GM18867 (cell line): ENCODE measurements at regions not wholly inside any gene's neighbourhood (a gene's known extent, or its start where the extent isn't known, plus 50 kb on each side); places are given as distances from the start of the nearest gene placed in this dataset.
"Not testable (repeated sequence)": the region's sequence is repeated elsewhere in the genome, so short reads cannot be mapped to it uniquely, and the experiment has no call there.

ENCODE experiments used
- ATAC-seq: cut with Tn5 transposase; IDR thresholded peaks from one replicate; pipeline ENCODE4 v1.9.1; 2021; ENCODE audit warnings: mild to moderate bottlenecking, moderate library complexity; ENCODE audit not compliant: unreplicated experiment

DNA sequence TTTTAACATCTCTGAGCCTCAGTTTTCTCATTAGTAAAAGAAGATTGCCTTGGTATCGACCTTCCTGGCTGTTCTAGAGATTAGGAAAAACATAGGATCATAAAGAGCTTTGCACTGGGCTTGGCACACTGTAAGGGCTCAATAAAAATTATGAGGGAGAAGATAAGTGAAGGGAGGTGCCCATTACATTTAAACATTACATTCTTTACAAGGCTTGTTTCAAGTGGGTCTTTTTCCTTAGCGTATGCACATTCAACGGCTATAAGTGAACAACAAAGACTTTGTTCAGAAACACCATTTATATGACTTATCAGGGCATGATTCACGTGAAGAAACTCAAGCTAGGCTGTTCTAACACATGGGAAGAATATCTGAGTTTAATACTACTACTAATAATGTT lies 351.9 kb upstream of the NPVF start:
- ATAC-seq = no peak

DNA sequence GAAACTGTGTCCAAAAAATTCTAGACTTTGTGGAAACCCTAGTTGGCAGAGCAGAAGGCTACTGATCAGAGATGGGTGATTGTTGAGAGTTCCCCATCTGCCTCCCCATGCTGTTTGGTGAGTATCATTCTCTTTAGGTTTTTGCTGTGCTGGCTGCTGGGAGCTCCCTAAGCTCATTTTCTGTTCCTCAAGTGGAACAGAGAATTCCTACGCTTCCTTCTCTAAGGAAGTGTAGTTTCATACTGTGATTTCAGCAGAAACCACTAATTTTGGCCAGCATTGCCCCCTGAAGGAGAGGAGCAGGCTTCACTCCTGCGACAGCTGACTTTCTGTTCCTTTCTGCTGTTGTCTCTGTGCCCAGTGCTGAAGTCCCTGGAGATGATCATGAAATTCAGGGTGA lies 355.3 kb upstream of the NPVF start:
- ATAC-seq = no peak

DNA sequence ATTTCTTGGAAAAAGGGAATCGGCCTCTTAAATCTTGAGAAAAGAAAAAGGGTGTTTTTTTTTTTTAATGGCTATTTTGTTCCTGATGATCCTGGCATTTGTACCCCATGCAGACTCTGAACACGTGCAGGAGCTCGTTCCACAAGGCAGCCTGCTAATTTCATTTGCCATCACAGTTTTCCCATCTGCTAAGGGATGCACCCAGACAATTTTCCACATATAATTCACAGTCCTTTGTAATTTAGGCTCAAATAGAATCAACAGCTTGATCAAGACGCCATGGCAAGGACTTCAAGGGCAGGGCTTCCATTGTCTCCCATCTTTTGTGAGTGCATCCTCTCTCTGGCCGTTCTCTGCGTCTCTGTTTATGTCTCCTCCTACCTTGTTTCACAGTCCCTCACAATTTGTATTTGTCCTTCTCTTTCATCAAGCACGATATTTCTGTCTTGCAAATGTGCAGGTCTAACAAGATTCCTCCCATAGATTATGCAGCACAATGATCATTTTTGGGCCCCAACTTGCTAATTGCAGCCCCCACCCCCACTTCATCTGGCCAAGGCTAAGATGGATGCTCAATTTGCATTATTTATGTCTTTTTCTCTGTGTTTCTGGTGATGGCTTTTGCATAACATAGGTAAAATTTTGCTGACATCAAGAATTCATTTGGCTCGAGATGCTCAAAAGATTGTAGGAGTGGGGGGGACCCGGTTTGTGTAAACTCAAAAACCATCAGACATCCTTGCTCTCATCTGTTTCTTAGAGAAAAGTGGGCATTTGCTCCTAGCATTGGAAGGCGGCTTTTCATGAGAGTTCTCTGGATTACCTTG lies 356.0 kb upstream of the NPVF start:
- ATAC-seq = no peak

DNA sequence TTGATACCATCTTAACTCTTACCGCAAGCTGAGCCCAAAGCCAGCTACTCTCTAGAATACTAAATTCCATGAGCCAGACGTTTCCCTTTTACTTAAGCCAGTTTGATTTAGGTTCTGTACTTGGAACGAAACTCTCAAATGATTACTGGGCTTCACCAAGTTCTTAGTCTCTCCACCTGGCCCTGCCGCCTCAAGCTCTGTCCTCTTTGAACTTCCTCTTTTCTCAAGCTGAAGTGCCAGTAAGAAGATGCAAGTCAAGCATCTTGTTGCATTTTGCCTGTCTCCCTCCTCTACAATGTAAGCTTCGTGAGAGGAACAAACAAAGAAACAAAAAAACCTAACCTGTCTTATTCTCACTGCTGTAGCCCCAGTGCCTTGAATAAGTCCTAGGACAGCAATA lies 358.2 kb upstream of the NPVF start:
- no peak for ATAC-seq

DNA sequence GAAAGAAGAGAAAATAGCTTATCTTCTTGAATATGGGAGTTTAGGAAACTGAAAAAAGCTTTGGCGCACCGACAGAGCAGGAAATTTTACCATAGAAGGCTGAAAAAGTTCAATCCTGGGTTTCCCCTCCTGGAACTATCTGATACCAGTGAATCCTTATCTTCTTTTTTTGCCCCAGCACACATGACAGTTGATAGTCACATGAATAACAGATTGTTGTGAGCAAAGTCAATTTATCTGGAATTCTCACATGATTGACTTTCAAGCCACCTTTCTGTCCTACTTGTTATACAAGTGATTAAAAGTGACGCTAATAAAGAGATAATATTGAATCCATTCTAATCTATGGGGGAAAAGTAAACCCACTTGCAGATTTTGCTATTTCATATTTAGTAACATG lies 365.8 kb upstream of the NPVF start:
- no peak for ATAC-seq

DNA sequence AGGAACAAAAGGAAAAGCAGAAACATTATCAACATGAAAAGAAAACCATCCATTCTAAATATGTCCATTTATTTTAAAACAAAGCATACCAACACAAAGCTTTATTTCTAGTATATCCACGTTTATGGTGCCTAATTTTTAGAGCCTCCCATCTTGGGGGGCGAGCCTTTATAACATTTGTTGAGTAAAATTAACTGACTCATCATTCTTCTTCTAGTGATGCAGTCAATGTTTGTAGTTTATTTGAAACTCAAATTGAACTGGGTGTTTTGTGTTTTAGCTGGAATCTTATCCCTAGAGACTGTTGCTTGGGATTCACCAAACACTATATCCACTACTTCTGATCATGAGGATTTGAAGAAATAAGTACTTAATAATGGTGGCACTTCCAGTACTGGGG lies 366.4 kb upstream of the NPVF start:
- ATAC-seq = no peak

DNA sequence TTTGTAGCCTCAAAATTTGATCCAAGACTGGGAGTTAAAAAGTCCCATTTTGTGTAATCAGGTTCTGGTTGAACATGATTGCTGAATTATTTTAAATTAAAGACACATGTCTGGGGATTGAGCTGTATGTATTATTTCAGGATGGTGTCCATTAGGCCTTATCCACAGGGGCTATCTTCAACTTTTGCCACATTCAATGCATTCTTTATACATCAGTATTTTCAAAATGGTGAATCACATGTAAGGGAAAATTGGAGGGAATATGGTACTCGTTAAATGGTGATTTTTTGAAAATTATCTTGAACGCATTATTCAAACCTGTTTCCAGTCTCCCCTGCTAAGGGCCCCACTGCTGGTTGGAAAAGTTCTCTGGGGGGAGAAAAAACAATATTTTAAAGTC lies 367.7 kb upstream of the NPVF start:
- no peak for ATAC-seq

DNA sequence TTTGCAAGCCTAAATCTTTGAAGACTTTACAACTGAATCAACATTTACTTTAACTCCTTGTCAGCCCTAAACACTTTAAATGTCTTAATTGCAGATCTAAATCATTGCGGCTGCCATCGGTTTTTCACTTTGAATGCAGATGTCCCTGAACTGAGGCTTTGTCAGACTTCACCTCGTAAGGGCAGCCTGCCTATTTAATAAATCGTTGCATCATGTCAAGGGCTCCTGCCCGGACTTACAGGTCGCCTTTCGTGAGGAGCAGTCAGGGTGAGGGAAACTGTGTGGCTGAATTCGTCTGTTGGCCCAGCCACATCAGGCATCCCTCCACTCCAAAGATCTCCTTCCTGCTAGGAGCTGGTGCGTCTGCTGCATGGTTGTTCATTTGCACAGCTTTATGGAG lies 368.2 kb upstream of the NPVF start:
- no peak for ATAC-seq

DNA sequence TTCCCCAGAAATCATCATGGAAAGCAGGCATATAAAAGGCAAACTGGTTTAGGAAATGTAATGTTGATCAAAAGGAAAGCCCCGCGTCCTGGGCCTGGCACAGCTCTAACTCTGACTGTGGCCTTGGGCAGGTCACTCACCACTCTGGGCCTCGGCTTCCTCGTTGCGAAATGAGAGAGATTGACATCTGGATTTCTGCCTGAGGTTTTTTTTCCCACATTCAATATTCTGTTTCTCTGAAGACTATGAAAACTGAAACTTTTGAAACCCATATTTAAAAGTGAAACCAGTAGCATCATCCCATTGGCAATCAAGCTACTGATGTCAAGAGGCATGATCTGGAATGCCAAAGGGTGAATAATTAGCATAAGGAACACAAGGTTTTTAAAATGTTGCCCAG lies 369.7 kb upstream of the NPVF start:
- no peak for ATAC-seq

DNA sequence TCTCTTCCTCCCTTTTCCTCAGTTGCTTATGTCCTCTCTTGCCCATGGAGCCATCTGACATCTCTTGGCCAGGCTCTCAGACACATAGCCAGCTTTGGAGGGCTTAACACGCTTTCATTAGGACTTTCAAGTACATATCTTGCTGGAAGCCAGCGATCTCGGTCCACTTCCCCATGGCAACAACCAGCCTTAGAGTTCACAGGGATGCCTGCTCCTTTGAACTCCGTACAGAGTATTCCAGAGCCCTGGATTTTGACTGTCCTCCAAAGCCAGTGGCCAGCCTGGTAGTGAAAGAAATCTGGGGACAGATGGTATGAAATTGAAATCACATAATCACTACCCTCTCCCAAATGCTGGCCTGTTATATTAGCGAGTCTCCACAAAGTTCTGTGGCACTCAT lies 370.5 kb upstream of the NPVF start:
- ATAC-seq = no peak

DNA sequence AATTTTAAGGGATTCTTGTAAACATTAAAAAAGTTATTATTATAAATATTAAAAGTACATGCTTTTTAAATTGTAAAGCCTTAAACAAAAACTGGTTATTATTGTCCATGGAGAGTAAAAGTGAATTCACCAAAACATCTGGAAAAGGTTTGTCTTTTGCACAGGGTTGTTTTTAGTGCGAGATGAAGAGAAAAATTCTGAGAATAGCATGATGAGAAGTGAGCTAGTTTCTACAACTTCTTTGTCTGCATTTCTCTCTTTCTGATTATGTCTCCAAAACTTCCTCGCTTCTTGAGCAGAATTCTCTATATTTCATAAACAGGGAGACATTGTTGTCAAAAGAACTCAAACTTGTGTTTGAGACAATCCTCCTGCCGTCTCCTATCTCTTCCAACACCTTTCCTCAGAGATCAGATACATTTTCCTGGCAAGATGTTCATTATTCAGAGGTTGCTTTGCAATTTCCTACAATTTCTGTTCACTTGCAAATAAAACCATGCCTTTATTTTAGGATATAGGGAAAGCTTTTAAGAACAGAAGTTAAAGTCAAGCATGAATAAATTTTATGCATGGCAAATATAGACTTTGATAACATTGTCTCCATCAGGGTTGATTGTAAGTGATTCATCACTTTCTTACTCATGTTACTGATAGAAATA lies 372.1 kb upstream of the NPVF start:
- ATAC-seq = no peak

DNA sequence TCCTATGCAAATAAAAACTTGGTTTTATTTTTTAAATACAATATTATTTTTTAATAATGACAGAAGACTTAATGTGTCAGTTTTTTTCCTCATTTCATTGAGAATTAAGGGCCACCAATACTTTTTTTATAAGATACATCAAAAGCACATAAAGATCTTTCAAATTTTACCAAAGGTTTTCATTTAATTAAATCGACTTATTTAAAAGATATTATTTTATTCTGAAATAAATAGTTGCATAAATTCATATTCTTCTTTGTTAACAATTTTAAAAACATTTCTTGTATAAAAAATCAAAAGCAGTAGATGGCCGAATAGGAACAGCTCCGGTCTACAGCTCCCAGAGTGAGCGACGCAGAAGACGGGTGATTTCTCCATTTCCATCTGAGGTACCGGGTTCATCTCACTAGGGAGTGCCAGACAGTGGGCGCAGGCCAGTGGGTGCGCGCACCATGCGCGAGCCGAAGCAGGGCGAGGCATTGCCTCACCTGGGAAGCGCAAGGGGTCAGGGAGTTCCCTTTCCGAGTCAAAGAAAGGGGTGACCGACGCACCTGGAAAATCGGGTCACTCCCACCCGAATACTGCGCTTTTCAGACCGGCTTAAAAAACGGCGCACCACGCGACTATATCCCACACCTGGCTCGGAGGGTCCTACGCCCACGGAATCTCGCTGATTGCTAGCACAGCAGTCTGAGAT lies 374.6 kb upstream of the NPVF start:
- not testable (repeated sequence) for ATAC-seq

DNA sequence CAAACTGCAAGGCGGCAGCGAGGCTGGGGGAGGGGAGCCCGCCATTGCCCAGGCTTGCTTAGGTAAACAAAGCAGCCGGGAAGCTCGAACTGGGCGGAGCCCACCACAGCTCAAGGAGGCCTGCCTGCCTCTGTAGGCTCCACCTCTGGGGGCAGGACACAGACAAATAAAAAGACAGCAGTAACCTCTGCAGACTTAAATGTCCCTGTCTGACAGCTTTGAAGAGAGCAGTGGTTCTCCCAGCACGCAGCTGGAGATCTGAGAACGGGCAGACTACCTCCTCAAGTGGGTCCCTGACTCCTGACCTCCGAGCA lies 375.1 kb upstream of the NPVF start:
- not testable (repeated sequence) for ATAC-seq

DNA sequence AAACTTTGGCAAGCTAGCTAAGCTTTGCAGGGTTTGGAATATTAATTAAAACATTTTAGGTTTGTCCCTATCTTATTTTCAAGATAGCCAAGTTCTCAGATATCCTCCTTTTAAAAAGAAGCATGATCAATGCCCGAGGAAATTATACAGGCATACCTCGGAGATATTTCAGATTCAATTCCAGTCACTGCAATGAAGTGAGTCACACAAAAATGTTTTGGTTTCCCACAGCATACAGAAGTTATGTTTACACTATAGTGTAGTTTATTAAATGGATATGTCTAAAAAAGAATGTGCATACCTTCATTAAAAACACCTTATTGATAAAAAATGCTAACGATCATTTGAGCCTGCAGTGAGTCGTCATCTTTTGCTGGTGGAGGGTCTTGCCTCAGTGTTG lies 382.9 kb upstream of the NPVF start:
- ATAC-seq = no peak

DNA sequence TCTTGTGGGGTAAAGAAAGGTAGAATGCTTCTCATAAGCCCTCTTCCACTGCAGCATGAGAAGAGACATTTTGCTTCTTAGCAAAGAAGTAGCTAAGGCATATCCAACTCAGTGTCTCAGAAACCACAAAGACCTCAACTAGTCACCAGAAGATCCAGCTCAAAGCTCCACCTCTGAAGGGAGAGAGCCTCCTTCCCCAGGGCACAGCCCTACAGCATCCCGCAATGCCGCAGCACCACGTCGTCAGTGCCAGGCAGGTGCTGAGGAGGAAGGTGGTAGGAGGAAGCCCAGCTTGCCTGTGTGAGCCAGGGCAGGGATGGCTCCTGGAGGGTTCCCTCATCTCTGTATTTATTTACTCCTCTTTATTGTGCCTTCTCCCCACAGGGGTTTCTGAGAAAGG lies 385.6 kb upstream of the NPVF start:
- ATAC-seq = no peak

DNA sequence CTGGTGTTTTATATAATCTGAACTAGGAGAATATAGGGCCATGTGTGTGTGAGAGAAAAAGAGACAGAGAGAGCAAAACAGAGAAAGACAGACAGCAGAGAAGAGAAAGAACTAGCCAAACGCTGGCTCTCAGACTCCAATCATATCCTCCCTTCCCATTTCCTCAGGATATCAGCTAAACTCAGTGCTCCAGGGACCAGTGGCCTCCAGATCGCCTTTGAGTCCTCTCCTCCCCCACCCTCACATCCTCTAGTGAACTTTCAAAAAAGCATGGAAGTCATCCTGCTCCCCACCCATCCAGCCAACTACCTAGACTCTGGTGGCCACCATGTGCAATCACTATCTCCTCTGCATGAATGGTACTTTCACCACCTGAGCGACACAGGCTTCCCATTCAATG lies 386.1 kb upstream of the NPVF start:
- ATAC-seq = no peak

DNA sequence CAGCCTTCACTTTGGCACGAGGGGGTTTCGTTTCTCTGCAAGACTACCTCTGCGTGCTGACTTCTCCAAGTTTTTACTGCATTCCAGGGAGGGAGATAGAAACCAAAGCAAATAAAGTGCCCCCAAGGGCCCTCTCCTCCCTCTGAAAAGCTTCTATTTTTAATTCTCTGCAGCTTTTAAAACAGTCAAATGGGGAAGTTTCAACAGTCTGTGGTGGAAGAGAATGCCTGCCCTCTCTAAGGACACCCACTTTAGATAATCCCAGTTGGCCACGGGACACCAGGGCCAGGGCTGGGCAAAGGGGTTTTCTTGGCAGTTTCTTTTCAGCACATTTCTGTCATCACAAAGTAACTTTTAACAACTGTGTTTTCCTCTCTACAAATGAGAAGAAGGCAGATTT lies 386.7 kb upstream of the NPVF start:
- ATAC-seq = no peak

DNA sequence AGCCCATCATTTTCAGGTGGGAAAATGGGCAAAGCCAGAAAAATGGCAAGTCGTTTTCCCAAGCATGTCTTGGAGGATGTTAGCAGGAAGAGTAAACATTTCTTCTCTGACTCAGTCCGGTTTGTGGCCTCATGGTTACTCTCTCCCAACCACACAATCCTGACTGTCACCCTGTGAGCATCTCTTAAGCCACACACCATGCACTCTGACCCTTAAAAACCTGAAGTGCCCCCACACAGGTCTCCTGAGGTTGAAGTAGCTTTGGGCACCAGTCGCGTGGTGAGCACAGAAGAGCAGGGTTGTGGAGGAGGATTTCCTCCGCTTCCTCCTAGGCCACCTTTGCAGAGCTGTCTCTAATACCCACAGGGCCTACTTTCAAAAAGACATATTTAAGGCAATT lies 387.3 kb upstream of the NPVF start:
- no peak for ATAC-seq

DNA sequence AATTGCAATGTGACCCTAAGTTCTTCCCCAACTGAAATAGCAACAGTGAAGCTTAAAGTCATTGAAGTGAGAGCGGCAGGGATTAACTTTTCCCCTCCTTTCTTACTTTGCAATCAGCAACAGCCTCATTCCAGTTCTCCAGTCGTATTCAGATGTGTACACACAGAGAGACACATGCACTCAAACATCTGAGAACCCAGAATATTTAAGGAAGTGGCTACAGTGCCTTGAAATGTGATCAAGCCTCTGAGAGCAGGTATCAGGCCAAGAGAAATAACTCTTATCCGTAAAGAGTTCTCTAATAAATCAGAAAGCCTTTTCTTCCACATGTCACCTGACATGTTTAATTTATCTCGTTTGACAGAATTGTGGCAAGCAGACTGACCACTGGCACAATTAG lies 388.9 kb upstream of the NPVF start:
- no peak for ATAC-seq

DNA sequence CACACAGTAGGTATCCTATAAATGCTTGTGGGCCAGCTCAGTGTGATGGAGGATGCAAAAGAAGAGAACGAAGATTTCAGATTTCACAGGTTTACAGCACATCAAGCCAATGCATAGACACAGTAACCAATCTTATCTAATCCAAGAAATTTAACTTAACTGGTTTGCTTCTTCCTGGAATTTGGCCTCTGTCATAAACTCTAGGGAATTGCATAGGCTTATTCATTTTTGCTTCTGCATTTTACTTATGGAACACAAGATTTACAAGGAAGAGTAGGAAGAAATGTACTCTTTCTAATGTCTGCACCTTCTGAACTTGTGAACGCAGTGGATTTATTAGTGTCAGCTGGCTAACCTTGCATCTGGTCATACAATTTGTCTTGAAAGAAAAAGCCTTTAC lies 389.4 kb upstream of the NPVF start:
- ATAC-seq = no peak

DNA sequence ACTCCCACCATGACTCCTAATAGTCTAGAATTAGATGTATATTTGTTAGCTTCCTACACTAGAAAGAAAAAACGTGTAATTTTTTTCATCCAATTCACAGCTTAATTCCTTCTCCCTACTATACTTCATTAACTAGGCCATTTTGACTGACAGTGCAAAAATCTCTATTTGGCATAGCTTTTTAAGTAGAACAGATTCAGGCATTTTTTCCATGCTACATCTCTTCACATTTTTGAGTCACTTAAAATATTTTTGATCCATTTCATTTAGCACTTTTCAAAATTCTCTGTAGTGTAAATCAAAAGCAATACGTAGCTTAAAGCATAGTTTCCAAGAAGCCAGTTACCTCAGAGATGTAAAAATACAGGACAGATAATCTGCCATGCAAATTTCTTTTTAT lies 391.1 kb upstream of the NPVF start:
- ATAC-seq = no peak
